Stomach (tissue), 4 donors: ENCODE measurements at regions not wholly inside any gene's neighbourhood (a gene's known extent, or its start where the extent isn't known, plus 50 kb on each side); places are given as distances from the start of the nearest gene placed in this dataset.

ENCODE experiments used
- CTCF ChIP-seq, 7 experiments: fragments of 450-650 bp in 4 of 7; fragments of 200-600 bp in 3 of 7; sonication (generic) in 3 of 7; IDR thresholded peaks; one replicate each; pipeline ENCODE4 v1.5.1; 2016 to 2019; ENCODE audit warnings: antibody characterized with exemption in 7 of 7, control low read depth in 2 of 7, mild to moderate bottlenecking in 1 of 7
- POLR2A ChIP-seq, 4 donors: fragments of 450-650 bp; IDR thresholded peaks; one replicate each; pipeline ENCODE4 v1.6.1; 2016; ENCODE audit warnings: antibody characterized with exemption in 4 of 4, control low read depth in 2 of 4, mild to moderate bottlenecking in 1 of 4, moderate library complexity in 1 of 4
- POLR2AphosphoS5 ChIP-seq, 3 donors: sonication (generic); formaldehyde crosslinking; IDR thresholded peaks; one replicate each; pipeline ENCODE4 v1.6.1; 2016; ENCODE audit warnings: antibody characterized with exemption in 3 of 3

DNA sequence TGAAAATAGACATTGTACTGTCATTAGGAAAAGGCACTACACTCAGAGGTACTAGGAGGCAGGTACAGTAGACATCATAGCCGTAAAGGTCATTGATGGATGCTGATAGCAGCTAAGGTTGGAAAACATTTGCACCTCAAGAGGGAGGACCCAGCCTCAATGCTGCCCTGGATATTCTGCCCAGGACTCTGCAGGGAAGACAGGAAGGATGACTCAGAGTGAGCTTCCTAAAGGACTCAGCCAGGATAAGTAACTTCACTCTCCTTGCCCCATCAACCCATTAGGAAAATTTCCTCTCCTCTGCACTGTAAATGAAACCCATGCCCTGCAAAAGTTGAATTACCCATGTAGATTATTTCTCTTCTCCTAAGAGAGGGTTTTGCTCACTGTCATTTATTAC lies 617.9 kb upstream of the MKI67 start:
- TF ChIP-seq CTCF (IDR thresholded peaks at IDR 0.05) = no peak
- no peak for TF ChIP-seq POLR2AphosphoS5 (IDR thresholded peaks at IDR 0.05)
- no peak for TF ChIP-seq POLR2A (IDR thresholded peaks at IDR 0.05)
